HL-60 (cell line): ENCODE measurements at regions not wholly inside any gene's neighbourhood (a gene's known extent, or its start where the extent isn't known, plus 50 kb on each side); places are given as distances from the start of the nearest gene placed in this dataset.

Experiments
- GABPA ChIP-seq: IDR thresholded peaks from 2 replicates; pipeline ENCODE4 v1.6.1; 2012; ENCODE audit warnings: low read depth
- POLR2AphosphoS5 ChIP-seq: IDR thresholded peaks from 2 replicates; pipeline ENCODE4 v1.6.1; 2012; ENCODE audit warnings: low read depth
- TF ChIP-seq, protein P1 (sequence below): IDR thresholded peaks from one replicate; pipeline ENCODE4 v1.5.1; 2011; ENCODE audit warnings: low read length, control low read depth, inconsistent platforms; ENCODE audit not compliant: insufficient read depth
- TF ChIP-seq, protein P2 (sequence below): IDR thresholded peaks from 2 replicates; pipeline ENCODE4 v1.6.1; 2012; ENCODE audit warnings: low read depth; ENCODE audit not compliant: insufficient replicate concordance

DNA sequence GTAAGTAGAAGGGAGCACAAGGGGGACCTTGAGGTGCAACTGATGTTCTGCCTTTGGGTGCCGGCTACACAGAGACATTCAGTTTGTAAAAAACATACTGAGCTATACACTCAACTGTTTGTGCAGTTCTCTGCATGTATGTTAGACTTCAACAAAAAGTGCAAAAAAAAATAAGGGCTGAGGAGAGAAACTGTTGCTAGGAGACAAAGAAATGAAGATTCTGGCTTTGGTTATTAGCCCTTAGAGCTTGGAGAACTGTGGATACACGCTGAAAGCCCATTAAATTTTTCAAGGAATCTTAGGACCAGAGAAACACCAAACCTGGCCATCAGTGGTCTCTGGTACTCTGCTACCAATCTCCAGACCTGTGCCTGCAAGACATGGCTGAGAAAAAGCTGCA lies 207.6 kb upstream of the NSMCE3 start:
- TF ChIP-seq, protein P1, sequence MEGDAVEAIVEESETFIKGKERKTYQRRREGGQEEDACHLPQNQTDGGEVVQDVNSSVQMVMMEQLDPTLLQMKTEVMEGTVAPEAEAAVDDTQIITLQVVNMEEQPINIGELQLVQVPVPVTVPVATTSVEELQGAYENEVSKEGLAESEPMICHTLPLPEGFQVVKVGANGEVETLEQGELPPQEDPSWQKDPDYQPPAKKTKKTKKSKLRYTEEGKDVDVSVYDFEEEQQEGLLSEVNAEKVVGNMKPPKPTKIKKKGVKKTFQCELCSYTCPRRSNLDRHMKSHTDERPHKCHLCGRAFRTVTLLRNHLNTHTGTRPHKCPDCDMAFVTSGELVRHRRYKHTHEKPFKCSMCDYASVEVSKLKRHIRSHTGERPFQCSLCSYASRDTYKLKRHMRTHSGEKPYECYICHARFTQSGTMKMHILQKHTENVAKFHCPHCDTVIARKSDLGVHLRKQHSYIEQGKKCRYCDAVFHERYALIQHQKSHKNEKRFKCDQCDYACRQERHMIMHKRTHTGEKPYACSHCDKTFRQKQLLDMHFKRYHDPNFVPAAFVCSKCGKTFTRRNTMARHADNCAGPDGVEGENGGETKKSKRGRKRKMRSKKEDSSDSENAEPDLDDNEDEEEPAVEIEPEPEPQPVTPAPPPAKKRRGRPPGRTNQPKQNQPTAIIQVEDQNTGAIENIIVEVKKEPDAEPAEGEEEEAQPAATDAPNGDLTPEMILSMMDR: no peak
- TF ChIP-seq POLR2AphosphoS5: no peak
- TF ChIP-seq, protein P2, sequence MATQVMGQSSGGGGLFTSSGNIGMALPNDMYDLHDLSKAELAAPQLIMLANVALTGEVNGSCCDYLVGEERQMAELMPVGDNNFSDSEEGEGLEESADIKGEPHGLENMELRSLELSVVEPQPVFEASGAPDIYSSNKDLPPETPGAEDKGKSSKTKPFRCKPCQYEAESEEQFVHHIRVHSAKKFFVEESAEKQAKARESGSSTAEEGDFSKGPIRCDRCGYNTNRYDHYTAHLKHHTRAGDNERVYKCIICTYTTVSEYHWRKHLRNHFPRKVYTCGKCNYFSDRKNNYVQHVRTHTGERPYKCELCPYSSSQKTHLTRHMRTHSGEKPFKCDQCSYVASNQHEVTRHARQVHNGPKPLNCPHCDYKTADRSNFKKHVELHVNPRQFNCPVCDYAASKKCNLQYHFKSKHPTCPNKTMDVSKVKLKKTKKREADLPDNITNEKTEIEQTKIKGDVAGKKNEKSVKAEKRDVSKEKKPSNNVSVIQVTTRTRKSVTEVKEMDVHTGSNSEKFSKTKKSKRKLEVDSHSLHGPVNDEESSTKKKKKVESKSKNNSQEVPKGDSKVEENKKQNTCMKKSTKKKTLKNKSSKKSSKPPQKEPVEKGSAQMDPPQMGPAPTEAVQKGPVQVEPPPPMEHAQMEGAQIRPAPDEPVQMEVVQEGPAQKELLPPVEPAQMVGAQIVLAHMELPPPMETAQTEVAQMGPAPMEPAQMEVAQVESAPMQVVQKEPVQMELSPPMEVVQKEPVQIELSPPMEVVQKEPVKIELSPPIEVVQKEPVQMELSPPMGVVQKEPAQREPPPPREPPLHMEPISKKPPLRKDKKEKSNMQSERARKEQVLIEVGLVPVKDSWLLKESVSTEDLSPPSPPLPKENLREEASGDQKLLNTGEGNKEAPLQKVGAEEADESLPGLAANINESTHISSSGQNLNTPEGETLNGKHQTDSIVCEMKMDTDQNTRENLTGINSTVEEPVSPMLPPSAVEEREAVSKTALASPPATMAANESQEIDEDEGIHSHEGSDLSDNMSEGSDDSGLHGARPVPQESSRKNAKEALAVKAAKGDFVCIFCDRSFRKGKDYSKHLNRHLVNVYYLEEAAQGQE: no peak
- no peak for TF ChIP-seq GABPA
